GM12875 (cell line): ENCODE measurements at regions not wholly inside any gene's neighbourhood (a gene's known extent, or its start where the extent isn't known, plus 50 kb on each side); places are given as distances from the start of the nearest gene placed in this dataset.
"Not testable (repeated sequence)": the region's sequence is repeated elsewhere in the genome, so short reads cannot be mapped to it uniquely, and the experiment has no call there.

ENCODE experiments used
- H3K4me3 ChIP-seq: one replicate; pipeline ENCODE4 v1.5.1; 2011; ENCODE audit warnings: low read depth, low read length, control low read depth
- CTCF ChIP-seq: IDR thresholded peaks from 2 replicates; pipeline ENCODE4 v1.5.1; 2011; ENCODE audit warnings: low read depth, mild to moderate bottlenecking, control low read depth, inconsistent platforms, low read length, moderate library complexity, borderline replicate concordance; ENCODE audit not compliant: insufficient read depth

GRCh38 chr5:127196042-127196441, 94.6 kb upstream of the MEGF10 start:
- no peak overlapping the region for H3K4me3 ChIP-seq
- TF ChIP-seq CTCF: no peak

- not testable (repeated sequence) for H3K4me3 ChIP-seq
Measured at GRCh38 chr5:127197402-127198167, 93.0 kb upstream of the MEGF10 start.

GRCh38 chr5:127202738-127203137, 87.9 kb upstream of the MEGF10 start:
- H3K4me3 ChIP-seq: not testable (repeated sequence)

- H3K4me3 ChIP-seq: no peak overlapping the region
- no peak for TF ChIP-seq CTCF
Measured at GRCh38 chr5:127203818-127204217, 86.8 kb upstream of the MEGF10 start.

- no peak for TF ChIP-seq CTCF
Measured at GRCh38 chr5:127205147-127205546, 85.4 kb upstream of the MEGF10 start.

GRCh38 chr5:127206320-127207113, 84.1 kb upstream of the MEGF10 start:
- H3K4me3 ChIP-seq: no peak overlapping the region
- no peak for TF ChIP-seq CTCF

More at GRCh38 chr5:127205147-127205546, 85.4 kb upstream of the MEGF10 start:
- H3K4me3 ChIP-seq: no peak overlapping the region

- TF ChIP-seq CTCF: no peak
- no peak overlapping the region for H3K4me3 ChIP-seq
Measured at GRCh38 chr5:127210042-127210441, 80.6 kb upstream of the MEGF10 start.

GRCh38 chr5:127213231-127213630, 77.4 kb upstream of the MEGF10 start:
- TF ChIP-seq CTCF: no peak
- no peak overlapping the region for H3K4me3 ChIP-seq
